ENCODE measurements at regions not wholly inside any gene's neighbourhood (a gene's known extent, or its start where the extent isn't known, plus 50 kb on each side); places are given as distances from the start of the nearest gene placed in this dataset.

DNA sequence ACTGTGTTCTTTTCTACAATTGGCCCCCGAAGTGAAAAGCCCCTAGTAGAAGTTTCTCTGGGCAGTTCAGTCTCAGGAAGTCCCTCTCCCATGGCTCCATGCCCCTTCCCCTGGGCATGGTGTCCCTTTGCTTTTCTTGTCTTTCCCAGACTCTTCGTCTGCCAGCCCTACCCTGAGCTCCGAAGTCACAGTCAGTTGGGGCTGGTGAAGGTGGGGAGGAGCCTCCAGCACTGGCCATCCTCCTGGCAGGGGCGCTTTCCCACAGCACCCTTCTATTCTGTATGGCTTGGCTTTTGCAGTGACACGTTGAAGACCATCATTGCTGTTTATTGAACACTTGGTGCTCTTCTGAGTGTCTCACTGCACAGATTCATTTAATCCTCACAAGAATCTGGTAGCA, 195.1 kb upstream of the CADM1 start:
- Histone ChIP-seq H3K79me1 (ENCODE audit: low read length) (no peaks in the 10 kb centered on the region), H2AFZ (ENCODE audit: insufficient read depth, low read length, poor library complexity) (no peak overlapping the region), H3K4me3 (ENCODE audit: low read depth, low read length) (no peak overlapping the region), H3K27ac (ENCODE audit: low read depth, low read length) (no peak overlapping the region), H3K4me2 (ENCODE audit: low read length) (no peak overlapping the region), H3K9me3 (ENCODE audit: insufficient read depth, low read depth, low read length) (no peaks in the 10 kb centered on the region), H4K8ac (ENCODE audit: low read depth, low read length) (no peak overlapping the region), H3K4me1 (ENCODE audit: control insufficient read depth in 1 of 2, insufficient read depth in 2 of 2, low read length in 2 of 2) (peaks cover 0 to 2% of the 10 kb centered on the region in 2 experiments), H2AK5ac (ENCODE audit: low read length) (no peak overlapping the region), H3K18ac (ENCODE audit: low read length) (no peak overlapping the region), H4K12ac (ENCODE audit: low read depth, low read length) (no peak overlapping the region), H3K36me3 (ENCODE audit: control insufficient read depth in 1 of 2, insufficient read depth in 2 of 2, low read length in 2 of 2) (no peaks in the 10 kb centered on the region), H2BK120ac (ENCODE audit: insufficient read depth, low read length, poor library complexity) (no peak overlapping the region), H3K23ac (ENCODE audit: low read length) (no peak overlapping the region), H3K79me2 (ENCODE audit: control insufficient read depth, insufficient read depth, low read length, poor library complexity) (no peaks in the 10 kb centered on the region), H2BK5ac (ENCODE audit: low read depth, low read length, poor library complexity) (no peak overlapping the region), H4K91ac (ENCODE audit: low read depth, low read length) (no peak overlapping the region), H3K14ac (ENCODE audit: low read length) (no peak overlapping the region), H3K9ac (ENCODE audit: low read length) (no peak overlapping the region), H2BK12ac (ENCODE audit: low read length) (no peak overlapping the region), H3K4ac (ENCODE audit: low read depth, low read length) (no peak overlapping the region), H3K27me3 (ENCODE audit: insufficient read depth, low read length) (no peaks in the 10 kb centered on the region)
- no CpG with 5 or more reads among the region's 5 CpGs for WGBS (ENCODE audit: extremely low coverage, insufficient coverage, insufficient read length)
- no peak for DNase-seq

GRCh38 chr11:115698243-115698642, 194.0 kb upstream of the CADM1 start:
- no peak overlapping the region for H2BK5ac ChIP-seq (ENCODE audit: low read depth, low read length, poor library complexity)
- no peak overlapping the region for H3K4ac ChIP-seq (ENCODE audit: low read depth, low read length)
- H3K9me3 ChIP-seq (ENCODE audit: insufficient read depth, low read depth, low read length), result no peaks in the 10 kb centered on the region
- H2AFZ ChIP-seq (ENCODE audit: insufficient read depth, low read length, poor library complexity), result no peak overlapping the region
- no peak overlapping the region for H2AK5ac ChIP-seq (ENCODE audit: low read length)
- WGBS (ENCODE audit: extremely low coverage, insufficient coverage, insufficient read length), result no CpG with 5 or more reads among the region's 4 CpGs
- H3K36me3 ChIP-seq (ENCODE audit: control insufficient read depth in 1 of 2, insufficient read depth in 2 of 2, low read length in 2 of 2), result no peaks in the 10 kb centered on the region
- H3K4me2 ChIP-seq (ENCODE audit: low read length), result no peak overlapping the region
- no peak overlapping the region for H3K14ac ChIP-seq (ENCODE audit: low read length)
- no peak for DNase-seq
- no peak overlapping the region for H3K18ac ChIP-seq (ENCODE audit: low read length)
- H3K27me3 ChIP-seq (ENCODE audit: insufficient read depth, low read length), result no peaks in the 10 kb centered on the region
- H3K9ac ChIP-seq (ENCODE audit: low read length), result no peak overlapping the region
- peaks cover 0 to 2% of the 10 kb centered on the region in 2 experiments for H3K4me1 ChIP-seq (ENCODE audit: control insufficient read depth in 1 of 2, insufficient read depth in 2 of 2, low read length in 2 of 2)
- no peak overlapping the region for H2BK12ac ChIP-seq (ENCODE audit: low read length)
- no peak overlapping the region for H2BK120ac ChIP-seq (ENCODE audit: insufficient read depth, low read length, poor library complexity)
- H3K79me2 ChIP-seq (ENCODE audit: control insufficient read depth, insufficient read depth, low read length, poor library complexity), result no peaks in the 10 kb centered on the region
- no peak overlapping the region for H3K23ac ChIP-seq (ENCODE audit: low read length)
- no peak overlapping the region for H4K8ac ChIP-seq (ENCODE audit: low read depth, low read length)
- H3K4me3 ChIP-seq (ENCODE audit: low read depth, low read length), result no peak overlapping the region
- H4K12ac ChIP-seq (ENCODE audit: low read depth, low read length), result no peak overlapping the region
- no peaks in the 10 kb centered on the region for H3K79me1 ChIP-seq (ENCODE audit: low read length)
- no peak overlapping the region for H3K27ac ChIP-seq (ENCODE audit: low read depth, low read length)
- no peak overlapping the region for H4K91ac ChIP-seq (ENCODE audit: low read depth, low read length)

GRCh38 chr11:115696563-115696962, 192.3 kb upstream of the CADM1 start:
- Histone ChIP-seq H4K12ac (ENCODE audit: low read depth, low read length) (no peak overlapping the region), H3K14ac (ENCODE audit: low read length) (no peak overlapping the region), H4K91ac (ENCODE audit: low read depth, low read length) (no peak overlapping the region), H3K23ac (ENCODE audit: low read length) (no peak overlapping the region), H3K4me2 (ENCODE audit: low read length) (no peak overlapping the region), H3K9me3 (ENCODE audit: insufficient read depth, low read depth, low read length) (no peaks in the 10 kb centered on the region), H2AK5ac (ENCODE audit: low read length) (no peak overlapping the region), H3K36me3 (ENCODE audit: control insufficient read depth in 1 of 2, insufficient read depth in 2 of 2, low read length in 2 of 2) (no peaks in the 10 kb centered on the region), H2BK5ac (ENCODE audit: low read depth, low read length, poor library complexity) (no peak overlapping the region), H3K9ac (ENCODE audit: low read length) (no peak overlapping the region), H3K4me1 (ENCODE audit: control insufficient read depth in 1 of 2, insufficient read depth in 2 of 2, low read length in 2 of 2) (peaks cover 0 to 2% of the 10 kb centered on the region in 2 experiments), H3K18ac (ENCODE audit: low read length) (no peak overlapping the region), H3K79me1 (ENCODE audit: low read length) (no peaks in the 10 kb centered on the region), H3K27ac (ENCODE audit: low read depth, low read length) (no peak overlapping the region), H2AFZ (ENCODE audit: insufficient read depth, low read length, poor library complexity) (no peak overlapping the region), H3K27me3 (ENCODE audit: insufficient read depth, low read length) (no peaks in the 10 kb centered on the region), H2BK120ac (ENCODE audit: insufficient read depth, low read length, poor library complexity) (no peak overlapping the region), H3K4me3 (ENCODE audit: low read depth, low read length) (no peak overlapping the region), H3K4ac (ENCODE audit: low read depth, low read length) (no peak overlapping the region), H3K79me2 (ENCODE audit: control insufficient read depth, insufficient read depth, low read length, poor library complexity) (no peaks in the 10 kb centered on the region), H4K8ac (ENCODE audit: low read depth, low read length) (no peak overlapping the region), H2BK12ac (ENCODE audit: low read length) (no peak overlapping the region)
- WGBS (ENCODE audit: extremely low coverage, insufficient coverage, insufficient read length), result no CpG with 5 or more reads among the region's 4 CpGs
- DNase-seq, result no peak

- no peak overlapping the region for H3K27ac ChIP-seq (ENCODE audit: low read depth, low read length)
- H2AK5ac ChIP-seq (ENCODE audit: low read length), result no peak overlapping the region
- H3K79me1 ChIP-seq (ENCODE audit: low read length), result no peaks in the 10 kb centered on the region
- H3K4me2 ChIP-seq (ENCODE audit: low read length), result no peak overlapping the region
- no peaks in the 10 kb centered on the region for H3K27me3 ChIP-seq (ENCODE audit: insufficient read depth, low read length)
- H3K36me3 ChIP-seq (ENCODE audit: control insufficient read depth in 1 of 2, insufficient read depth in 2 of 2, low read length in 2 of 2), result no peaks in the 10 kb centered on the region
- no peak for DNase-seq
- peak overlapping the region; percentile 37 for H3K9ac ChIP-seq (ENCODE audit: low read length)
- no CpG with 5 or more reads among the region's 5 CpGs for WGBS (ENCODE audit: extremely low coverage, insufficient coverage, insufficient read length)
- no peak overlapping the region for H2BK5ac ChIP-seq (ENCODE audit: low read depth, low read length, poor library complexity)
- H3K4me3 ChIP-seq (ENCODE audit: low read depth, low read length), result no peak overlapping the region
- no peak overlapping the region for H3K4ac ChIP-seq (ENCODE audit: low read depth, low read length)
- no peak overlapping the region for H4K12ac ChIP-seq (ENCODE audit: low read depth, low read length)
- H4K8ac ChIP-seq (ENCODE audit: low read depth, low read length), result no peak overlapping the region
- H3K14ac ChIP-seq (ENCODE audit: low read length), result no peak overlapping the region
- H2BK12ac ChIP-seq (ENCODE audit: low read length), result no peak overlapping the region
- no peak overlapping the region for H4K91ac ChIP-seq (ENCODE audit: low read depth, low read length)
- no peak overlapping the region for H2BK120ac ChIP-seq (ENCODE audit: insufficient read depth, low read length, poor library complexity)
- no peak overlapping the region for H3K23ac ChIP-seq (ENCODE audit: low read length)
- no peaks in the 10 kb centered on the region for H3K9me3 ChIP-seq (ENCODE audit: insufficient read depth, low read depth, low read length)
- peaks cover 0 to 2% of the 10 kb centered on the region in 2 experiments for H3K4me1 ChIP-seq (ENCODE audit: control insufficient read depth in 1 of 2, insufficient read depth in 2 of 2, low read length in 2 of 2)
- H2AFZ ChIP-seq (ENCODE audit: insufficient read depth, low read length, poor library complexity), result no peak overlapping the region
- H3K79me2 ChIP-seq (ENCODE audit: control insufficient read depth, insufficient read depth, low read length, poor library complexity), result no peaks in the 10 kb centered on the region
- no peak overlapping the region for H3K18ac ChIP-seq (ENCODE audit: low read length)
These were observed 191.6 kb upstream of the CADM1 start for GRCh38 chr11:115695677-115696364.

All from trophoblast cell (in vitro differentiated cells and primary cell).